Stomach (tissue), 8 donors: ENCODE measurements at regions not wholly inside any gene's neighbourhood (a gene's known extent, or its start where the extent isn't known, plus 50 kb on each side); places are given as distances from the start of the nearest gene placed in this dataset.

Source experiments
- DNase-seq, 2 donors: peaks; one replicate each; pipeline versions ENCODE4 v3.0.0 to v3.0.0-alpha.2; 2013 to 2019
- H3K27ac ChIP-seq, 5 donors: fragments of 200-600 bp in 4 of 5; sonication (generic) in 4 of 5; one replicate each; pipeline ENCODE4 v1.5.1; 2013 to 2019; ENCODE audit warnings: mild to moderate bottlenecking in 1 of 5, moderate library complexity in 1 of 5
- H3K27me3 ChIP-seq, 3 donors: fragments of 200-600 bp; sonication (generic); one replicate each; pipeline ENCODE4 v1.5.1; 2017 to 2019; ENCODE audit warnings: mixed run types in 1 of 3
- H3K36me3 ChIP-seq, 4 donors: fragments of 200-600 bp; sonication (generic); 1 replicate in 3 of 4; 2 replicates in 1 of 4; pipeline ENCODE4 v1.5.1; 2016 to 2019
- H3K4me1 ChIP-seq, 4 donors: fragments of 200-600 bp; sonication (generic); one replicate each; pipeline ENCODE4 v1.5.1; 2016 to 2019
- H3K4me3 ChIP-seq, 4 donors: fragments of 200-600 bp; sonication (generic) in 3 of 4; one replicate each; pipeline ENCODE4 v1.5.1; 2016 to 2019; ENCODE audit warnings: mild to moderate bottlenecking in 1 of 4
- H3K9me3 ChIP-seq, 4 donors: fragments of 200-600 bp; sonication (generic); one replicate each; pipeline ENCODE4 v1.5.1; 2016 to 2019
- EP300 ChIP-seq: sonication (generic); formaldehyde crosslinking; IDR thresholded peaks from one replicate; pipeline ENCODE4 v1.6.1; 2017; ENCODE audit warnings: antibody characterized with exemption
- POLR2A ChIP-seq, 4 donors: fragments of 450-650 bp; IDR thresholded peaks; one replicate each; pipeline ENCODE4 v1.6.1; 2016; ENCODE audit warnings: antibody characterized with exemption in 4 of 4, control low read depth in 2 of 4, mild to moderate bottlenecking in 1 of 4, moderate library complexity in 1 of 4
- POLR2AphosphoS5 ChIP-seq, 3 donors: sonication (generic); formaldehyde crosslinking; IDR thresholded peaks; one replicate each; pipeline ENCODE4 v1.6.1; 2016; ENCODE audit warnings: antibody characterized with exemption in 3 of 3
- WGBS, 5 donors: extraction: QIAGEN DNeasy Blood & Tissue Kit in 3 of 5; methylation state at CpG; one replicate each; pipeline versions ENCODE4 v1.1.5 to v1.1.7; 2013 to 2018; 5-methylcytosine and 5-hydroxymethylcytosine counted together
- intact Hi-C: fragments of 100-400 bp; cut with DNase I; formaldehyde crosslinking; loops from one replicate; pipeline ENCODE4 v1.15.1; 2023; ENCODE audit warnings: low total_unique reads
- TF ChIP-seq, protein P1 (sequence below), 7 experiments: fragments of 450-650 bp in 4 of 7; fragments of 200-600 bp in 3 of 7; sonication (generic) in 3 of 7; IDR thresholded peaks; one replicate each; pipeline ENCODE4 v1.5.1; 2016 to 2019; ENCODE audit warnings: antibody characterized with exemption in 7 of 7, control low read depth in 2 of 7, mild to moderate bottlenecking in 1 of 7
- donor health status: healthy with polysubstance abuse.
- donor health status: Bipolar disorder and iron deficiency.
- donor health status: healthy.

DNA sequence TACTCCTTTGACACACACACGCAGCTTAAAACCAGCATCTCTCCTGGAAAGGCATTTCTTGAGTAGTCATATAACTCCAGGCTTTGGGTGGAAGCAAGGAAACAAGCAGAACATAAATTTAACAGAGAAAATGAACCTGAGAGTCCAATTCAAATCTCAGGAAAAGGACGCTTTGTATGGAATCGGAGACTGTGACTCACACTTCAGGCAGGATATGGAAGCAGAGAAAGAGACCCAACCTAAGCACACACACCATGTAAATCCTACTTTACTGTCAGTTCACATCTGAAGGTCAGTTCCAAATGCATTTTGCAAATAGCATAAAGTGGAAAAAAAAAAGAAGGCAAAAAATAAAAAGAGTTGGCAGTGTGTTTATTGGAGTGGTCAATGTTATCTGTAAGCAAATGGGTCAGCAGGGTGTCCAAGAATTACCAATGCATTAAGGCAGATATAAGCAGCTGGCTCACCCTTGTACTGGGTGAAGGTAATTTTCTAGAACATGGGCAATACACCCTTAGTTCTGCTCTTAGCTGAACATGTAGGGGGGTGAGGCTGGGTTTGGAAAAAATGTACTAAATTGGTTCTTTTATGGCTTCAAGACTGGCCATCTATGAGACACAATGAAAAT is 283.7 kb upstream of the NT5E start:
- intact Hi-C loops = no loop called here
- TF ChIP-seq EP300 (no peak), POLR2AphosphoS5 (IDR thresholded peaks at IDR 0.05) (no peak), POLR2A (IDR thresholded peaks at IDR 0.05) (no peak)
- TF ChIP-seq, protein P1, sequence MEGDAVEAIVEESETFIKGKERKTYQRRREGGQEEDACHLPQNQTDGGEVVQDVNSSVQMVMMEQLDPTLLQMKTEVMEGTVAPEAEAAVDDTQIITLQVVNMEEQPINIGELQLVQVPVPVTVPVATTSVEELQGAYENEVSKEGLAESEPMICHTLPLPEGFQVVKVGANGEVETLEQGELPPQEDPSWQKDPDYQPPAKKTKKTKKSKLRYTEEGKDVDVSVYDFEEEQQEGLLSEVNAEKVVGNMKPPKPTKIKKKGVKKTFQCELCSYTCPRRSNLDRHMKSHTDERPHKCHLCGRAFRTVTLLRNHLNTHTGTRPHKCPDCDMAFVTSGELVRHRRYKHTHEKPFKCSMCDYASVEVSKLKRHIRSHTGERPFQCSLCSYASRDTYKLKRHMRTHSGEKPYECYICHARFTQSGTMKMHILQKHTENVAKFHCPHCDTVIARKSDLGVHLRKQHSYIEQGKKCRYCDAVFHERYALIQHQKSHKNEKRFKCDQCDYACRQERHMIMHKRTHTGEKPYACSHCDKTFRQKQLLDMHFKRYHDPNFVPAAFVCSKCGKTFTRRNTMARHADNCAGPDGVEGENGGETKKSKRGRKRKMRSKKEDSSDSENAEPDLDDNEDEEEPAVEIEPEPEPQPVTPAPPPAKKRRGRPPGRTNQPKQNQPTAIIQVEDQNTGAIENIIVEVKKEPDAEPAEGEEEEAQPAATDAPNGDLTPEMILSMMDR (IDR thresholded peaks at IDR 0.05) = no peak
- WGBS, 5 donors = 84 to 96% (median 91%) methylated on average over 3 of the region's 3 CpGs
- Histone ChIP-seq H3K27me3 (no peaks in the 10 kb centered on the region), H3K36me3 (no peaks in the 10 kb centered on the region), H3K4me3 (no peak overlapping the region), H3K9me3 (no peaks in the 10 kb centered on the region), H3K4me1 (no peaks in the 10 kb centered on the region), H3K27ac (no peak overlapping the region)
- no peak for DNase-seq

DNA sequence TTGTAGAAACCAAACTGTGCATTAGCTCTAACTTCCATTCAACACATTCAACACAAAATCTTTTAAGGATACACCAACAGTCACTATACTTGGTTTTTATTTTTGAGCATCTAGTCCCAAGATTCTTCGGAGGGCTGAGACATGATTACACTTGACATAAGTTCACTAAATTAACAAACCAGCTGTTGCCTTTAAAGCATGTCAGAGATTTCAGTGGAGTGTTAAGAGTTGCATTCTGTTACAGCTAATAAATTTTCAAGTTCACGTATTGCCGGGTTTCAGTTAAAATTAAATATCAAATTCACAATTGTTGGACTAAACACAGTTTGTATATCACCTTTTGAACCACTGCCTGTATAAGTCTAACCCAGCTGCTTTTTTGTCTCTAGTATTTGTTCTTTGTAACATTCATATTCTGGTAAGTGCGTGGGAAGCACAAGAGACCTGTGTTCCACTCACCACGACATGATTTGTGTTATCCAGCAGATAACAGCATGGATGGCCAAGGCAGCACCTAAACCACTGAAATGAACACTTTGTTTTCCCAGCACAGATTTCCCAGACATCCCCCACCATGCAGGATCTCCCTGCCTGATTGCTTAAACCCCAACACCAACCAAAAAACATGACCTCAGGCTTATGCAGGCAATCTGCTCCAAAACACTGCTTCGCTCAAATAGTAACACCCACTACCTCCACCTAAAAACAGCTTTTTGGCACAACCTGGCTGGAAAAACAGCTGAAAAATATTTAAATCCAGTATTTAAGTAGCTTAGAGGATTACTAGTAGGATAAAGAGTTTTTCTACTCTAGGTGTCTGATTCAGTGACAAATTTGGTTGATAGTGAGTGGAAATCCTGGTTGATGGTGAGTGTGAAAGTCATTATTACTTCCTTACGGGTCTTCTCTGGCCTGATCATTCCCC is 286.5 kb upstream of the NT5E start:
- intact Hi-C loops = no loop called here
- no peaks in the 10 kb centered on the region for H3K36me3 ChIP-seq
- no peak overlapping the region for H3K4me3 ChIP-seq
- 61 to 74% (median 70%) methylated on average over 7 of the region's 7 CpGs for WGBS, 5 donors
- no peaks in the 10 kb centered on the region for H3K27me3 ChIP-seq
- H3K4me1 ChIP-seq = no peaks in the 10 kb centered on the region
- DNase-seq = no peak
- H3K9me3 ChIP-seq = no peaks in the 10 kb centered on the region
- TF ChIP-seq EP300 (no peak), POLR2AphosphoS5 (IDR thresholded peaks at IDR 0.05) (no peak), POLR2A (IDR thresholded peaks at IDR 0.05) (no peak)
- TF ChIP-seq, protein P1 (IDR thresholded peaks at IDR 0.05) = no peak
- H3K27ac ChIP-seq = no peak overlapping the region

DNA sequence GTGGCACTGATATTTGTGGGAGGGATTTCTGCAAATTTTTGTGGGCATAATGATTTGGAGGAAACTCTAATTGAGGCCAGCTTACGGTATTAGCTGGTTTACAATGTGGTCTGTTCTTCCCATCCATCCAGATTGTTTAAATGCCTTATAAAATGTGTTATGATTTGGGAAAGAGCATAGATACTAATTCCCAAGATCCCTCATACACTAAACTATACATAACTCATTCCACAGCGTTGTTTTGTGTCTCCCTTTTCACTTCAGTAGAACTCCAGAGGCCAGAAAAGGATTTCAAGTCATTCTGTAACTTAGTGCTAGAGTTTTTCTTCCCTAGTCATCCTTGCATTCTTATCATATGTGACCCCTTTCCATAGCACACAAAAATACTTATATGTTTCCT is 292.6 kb upstream of the NT5E start:
- no peaks in the 10 kb centered on the region for H3K4me1 ChIP-seq
- intact Hi-C loops = no loop called here
- no peaks in the 10 kb centered on the region for H3K9me3 ChIP-seq
- H3K27me3 ChIP-seq = no peaks in the 10 kb centered on the region
- H3K27ac ChIP-seq = no peak overlapping the region
- no peak for DNase-seq
- WGBS, 5 donors = 39 to 64% (median 55%) methylated on average over 2 of the region's 2 CpGs
- no peaks in the 10 kb centered on the region for H3K36me3 ChIP-seq
- TF ChIP-seq POLR2A (IDR thresholded peaks at IDR 0.05) (no peak), EP300 (no peak), POLR2AphosphoS5 (IDR thresholded peaks at IDR 0.05) (no peak)
- TF ChIP-seq, protein P1 (IDR thresholded peaks at IDR 0.05) = no peak
- H3K4me3 ChIP-seq = no peak overlapping the region

DNA sequence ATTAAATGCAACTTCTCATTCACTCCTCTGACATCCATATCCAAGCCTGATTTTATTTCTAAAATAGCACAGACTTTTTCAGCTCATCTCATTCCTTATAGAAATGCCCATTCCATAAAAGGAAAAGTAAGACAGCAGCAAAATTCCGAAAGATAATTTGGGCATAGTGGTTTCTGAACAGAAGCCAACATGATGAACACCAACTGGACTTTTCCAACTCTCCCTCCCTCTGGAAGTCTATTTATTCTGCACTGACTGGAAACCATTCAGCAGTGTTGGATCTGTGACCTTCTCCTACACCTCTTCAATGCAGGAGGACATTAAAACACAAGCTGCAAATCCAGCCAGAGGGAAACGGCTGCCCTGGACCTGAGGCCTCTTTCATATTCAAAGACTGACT is 306.2 kb upstream of the NT5E start:
- H3K4me3 ChIP-seq = no peak overlapping the region
- H3K36me3 ChIP-seq = no peaks in the 10 kb centered on the region
- no peaks in the 10 kb centered on the region for H3K4me1 ChIP-seq
- peaks cover 0 to 13% (median 9%) of the 10 kb centered on the region in 4 donors for H3K9me3 ChIP-seq
- H3K27me3 ChIP-seq = no peaks in the 10 kb centered on the region
- intact Hi-C loops = no loop called here
- TF ChIP-seq, protein P1 (IDR thresholded peaks at IDR 0.05) = no peak
- no peak for TF ChIP-seq EP300
- TF ChIP-seq POLR2A (IDR thresholded peaks at IDR 0.05) = no peak
- no peak for TF ChIP-seq POLR2AphosphoS5 (IDR thresholded peaks at IDR 0.05)
- no peak overlapping the region for H3K27ac ChIP-seq
- WGBS, 5 donors = 40 to 60% (median 54%) methylated on average over 2 of the region's 2 CpGs
- no peak for DNase-seq
